Hepatocyte (in vitro differentiated cells): ENCODE measurements at regions not wholly inside any gene's neighbourhood (a gene's known extent, or its start where the extent isn't known, plus 50 kb on each side); places are given as distances from the start of the nearest gene placed in this dataset.
"Not testable (repeated sequence)": the region's sequence is repeated elsewhere in the genome, so short reads cannot be mapped to it uniquely, and the experiment has no call there.

Source experiments
- CTCF ChIP-seq: fragments of 200-600 bp; sonication (generic); IDR thresholded peaks from 2 replicates; pipeline ENCODE4 v1.5.1; 2016; ENCODE audit warnings: antibody characterized with exemption, mild to moderate bottlenecking; ENCODE audit not compliant: poor library complexity
- EZH2 ChIP-seq: fragments of 200-600 bp; sonication (generic); IDR thresholded peaks from 2 replicates; pipeline ENCODE4 v1.6.1; 2016; ENCODE audit warnings: antibody characterized with exemption, mild to moderate bottlenecking, borderline replicate concordance
- EZH2phosphoT487 ChIP-seq: fragments of 200-600 bp; sonication (generic); IDR thresholded peaks from one replicate; pipeline ENCODE4 v1.6.1; 2018; ENCODE audit warnings: antibody characterized with exemption, mild to moderate bottlenecking, low read depth, moderate library complexity; ENCODE audit not compliant: unreplicated experiment, severe bottlenecking

- not testable (repeated sequence) for TF ChIP-seq EZH2, CTCF, EZH2phosphoT487
Measured at GRCh38 chr20:47983642-47984041, 198.4 kb upstream of the SULF2 start.
